ENCODE measurements at regions not wholly inside any gene's neighbourhood (a gene's known extent, or its start where the extent isn't known, plus 50 kb on each side); places are given as distances from the start of the nearest gene placed in this dataset.

DNA sequence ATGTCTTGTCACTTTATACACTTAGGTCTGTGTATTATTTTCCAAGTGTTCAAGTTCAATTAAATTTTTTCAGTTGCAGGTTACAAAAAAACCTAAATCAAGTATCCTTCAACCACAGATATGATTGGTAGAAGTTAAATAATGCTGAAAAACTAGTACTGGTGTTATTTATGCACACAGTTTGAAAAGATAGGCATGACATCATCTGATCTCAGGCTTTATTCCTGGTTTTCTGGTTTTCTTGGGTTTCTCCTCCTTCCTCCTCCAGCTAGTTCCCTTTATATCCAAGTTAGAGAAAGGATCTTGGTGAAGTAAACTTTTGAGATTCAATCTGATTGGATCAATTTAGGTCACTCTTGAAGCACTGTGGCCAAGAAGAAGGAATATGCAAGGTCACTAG, 1201.1 kb upstream of the B3GALT2 start:
- H3K36me3 ChIP-seq (ENCODE audit: control insufficient read depth in 3 of 3, insufficient read depth in 2 of 3, low read depth in 1 of 3, low read length in 3 of 3) = no peaks in the 10 kb centered on the region
- FAIRE-seq (no peak), DNase-seq (no peak)
- no peaks in the 10 kb centered on the region for H3K9me3 ChIP-seq (ENCODE audit: control insufficient read depth in 2 of 2, insufficient read depth in 1 of 2, low read depth in 1 of 2, low read length in 1 of 2)
- H3K4me1 ChIP-seq (ENCODE audit: control insufficient read depth in 3 of 3, insufficient read depth in 2 of 3, low read depth in 1 of 3, low read length in 2 of 3) = no peaks in the 10 kb centered on the region
- no peaks in the 10 kb centered on the region for H3K27me3 ChIP-seq (ENCODE audit: control insufficient read depth in 3 of 3, insufficient read depth in 3 of 3, low read length in 3 of 3)
- no peak overlapping the region for H3K27ac ChIP-seq (ENCODE audit: low read depth in 1 of 3, low read length in 2 of 3)
- no peak overlapping the region for H3K4me3 ChIP-seq (ENCODE audit: low read depth in 1 of 3, low read length in 3 of 3)

DNA sequence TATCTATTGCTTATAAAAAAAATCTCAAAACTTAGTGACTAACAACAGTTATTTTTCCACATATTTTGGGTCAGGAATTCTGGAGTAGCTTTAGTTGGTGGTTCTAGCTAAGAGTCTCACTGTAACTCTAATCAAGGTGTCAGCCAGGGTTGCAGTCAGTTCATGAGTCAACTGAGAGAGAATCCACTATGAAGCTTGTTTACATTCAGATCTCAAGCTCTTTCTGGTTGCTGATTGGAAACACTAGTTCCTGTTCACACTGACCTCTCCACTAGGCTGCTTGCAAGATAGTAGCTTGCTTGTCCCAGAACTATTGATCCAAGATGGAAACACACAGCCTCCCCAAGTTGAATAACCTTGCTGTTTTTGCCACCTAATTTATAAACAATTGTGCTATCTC, 1192.1 kb upstream of the B3GALT2 start:
- no peak for FAIRE-seq
- Histone ChIP-seq H3K4me1 (ENCODE audit: control insufficient read depth in 3 of 3, insufficient read depth in 2 of 3, low read depth in 1 of 3, low read length in 2 of 3) (no peaks in the 10 kb centered on the region), H3K27me3 (ENCODE audit: control insufficient read depth in 3 of 3, insufficient read depth in 3 of 3, low read length in 3 of 3) (no peaks in the 10 kb centered on the region), H3K27ac (ENCODE audit: low read depth in 1 of 3, low read length in 2 of 3) (no peak overlapping the region), H3K9me3 (ENCODE audit: control insufficient read depth in 2 of 2, insufficient read depth in 1 of 2, low read depth in 1 of 2, low read length in 1 of 2) (no peaks in the 10 kb centered on the region), H3K36me3 (ENCODE audit: control insufficient read depth in 3 of 3, insufficient read depth in 2 of 3, low read depth in 1 of 3, low read length in 3 of 3) (no peaks in the 10 kb centered on the region), H3K4me3 (ENCODE audit: low read depth in 1 of 3, low read length in 3 of 3) (no peak overlapping the region)
- DNase-seq = no peak

DNA sequence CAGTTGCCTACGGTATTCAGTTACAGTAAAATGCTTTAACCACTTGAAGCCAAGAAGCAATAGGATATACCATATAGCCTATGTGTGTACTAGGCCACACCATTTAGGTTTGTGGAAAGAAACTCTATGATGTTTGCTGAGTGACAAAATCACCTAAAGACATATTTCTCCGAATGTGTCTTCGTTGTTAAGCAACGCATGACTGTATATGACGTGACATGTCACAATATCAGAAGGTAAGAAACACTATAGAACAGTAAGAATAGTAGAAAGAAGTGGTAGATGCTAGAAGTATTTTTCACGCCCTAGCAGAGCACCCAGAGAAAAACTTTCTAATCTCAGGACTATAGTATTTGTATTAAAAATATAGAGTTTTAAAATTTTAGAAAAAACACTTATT, 1188.2 kb upstream of the B3GALT2 start:
- DNase-seq (no peak), FAIRE-seq (no peak)
- no peak overlapping the region for H3K4me3 ChIP-seq (ENCODE audit: low read depth in 1 of 3, low read length in 3 of 3)
- no peaks in the 10 kb centered on the region for H3K9me3 ChIP-seq (ENCODE audit: control insufficient read depth in 2 of 2, insufficient read depth in 1 of 2, low read depth in 1 of 2, low read length in 1 of 2)
- no peaks in the 10 kb centered on the region for H3K36me3 ChIP-seq (ENCODE audit: control insufficient read depth in 3 of 3, insufficient read depth in 2 of 3, low read depth in 1 of 3, low read length in 3 of 3)
- H3K4me1 ChIP-seq (ENCODE audit: control insufficient read depth in 3 of 3, insufficient read depth in 2 of 3, low read depth in 1 of 3, low read length in 2 of 3) = no peaks in the 10 kb centered on the region
- H3K27me3 ChIP-seq (ENCODE audit: control insufficient read depth in 3 of 3, insufficient read depth in 3 of 3, low read length in 3 of 3) = no peaks in the 10 kb centered on the region
- WGBS, 3 donors = 85 to 89% (median 87%) methylated on average over 6 of the region's 6 CpGs
- H3K27ac ChIP-seq (ENCODE audit: low read depth in 1 of 3, low read length in 2 of 3) = no peak overlapping the region

DNA sequence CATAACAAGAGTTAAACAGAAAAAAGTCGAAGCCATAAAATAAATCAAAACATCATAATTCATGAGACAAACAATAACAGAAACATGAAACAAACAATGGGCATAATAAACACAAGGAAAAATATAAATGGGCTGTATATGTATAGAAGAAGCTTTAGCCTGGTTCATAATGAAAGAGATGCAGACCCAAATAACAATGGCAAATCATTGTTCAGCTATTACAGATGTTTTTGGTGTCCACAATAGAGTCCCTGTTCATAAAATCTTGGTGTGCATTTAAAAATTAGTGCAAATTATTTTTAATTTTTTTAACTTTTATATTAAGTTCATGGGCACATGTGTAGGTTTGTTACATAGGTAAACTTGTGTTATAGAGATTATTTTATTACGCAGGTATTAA, 1185.9 kb upstream of the B3GALT2 start:
- H3K27me3 ChIP-seq (ENCODE audit: control insufficient read depth in 3 of 3, insufficient read depth in 3 of 3, low read length in 3 of 3) = no peaks in the 10 kb centered on the region
- H3K9me3 ChIP-seq (ENCODE audit: control insufficient read depth in 2 of 2, insufficient read depth in 1 of 2, low read depth in 1 of 2, low read length in 1 of 2) = no peaks in the 10 kb centered on the region
- H3K4me3 ChIP-seq (ENCODE audit: low read depth in 1 of 3, low read length in 3 of 3) = no peak overlapping the region
- no peak for DNase-seq
- FAIRE-seq = no peak
- no peaks in the 10 kb centered on the region for H3K36me3 ChIP-seq (ENCODE audit: control insufficient read depth in 3 of 3, insufficient read depth in 2 of 3, low read depth in 1 of 3, low read length in 3 of 3)
- H3K4me1 ChIP-seq (ENCODE audit: control insufficient read depth in 3 of 3, insufficient read depth in 2 of 3, low read depth in 1 of 3, low read length in 2 of 3) = no peaks in the 10 kb centered on the region
- 50 to 67% (median 66%) methylated on average over 2 of the region's 2 CpGs for WGBS, 3 donors
- H3K27ac ChIP-seq (ENCODE audit: low read depth in 1 of 3, low read length in 2 of 3) = no peak overlapping the region

DNA sequence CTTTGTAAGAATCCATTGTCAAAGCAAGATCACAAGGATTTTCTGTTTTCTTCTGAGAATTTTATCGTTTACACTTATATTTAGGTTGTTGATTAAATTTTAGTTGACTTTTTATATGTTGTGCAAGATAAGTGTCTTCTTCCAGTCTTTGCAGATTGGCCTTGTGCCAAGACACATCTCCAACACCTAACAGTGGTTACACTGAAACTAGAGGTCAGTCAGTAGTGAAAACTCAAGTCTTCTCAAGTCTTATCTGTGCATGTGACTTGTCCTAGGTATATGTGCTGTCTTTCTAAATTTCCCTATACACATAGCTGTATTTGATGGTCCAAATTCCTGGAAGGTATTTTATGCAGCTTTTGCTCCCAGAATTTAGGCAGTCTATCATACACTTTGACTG, 1183.2 kb upstream of the B3GALT2 start:
- no peak overlapping the region for H3K27ac ChIP-seq (ENCODE audit: low read depth in 1 of 3, low read length in 2 of 3)
- WGBS, 3 donors = 89 to 92% (median 92%) methylated on average over 1 of the region's 1 CpG
- FAIRE-seq = no peak
- no peaks in the 10 kb centered on the region for H3K4me1 ChIP-seq (ENCODE audit: control insufficient read depth in 3 of 3, insufficient read depth in 2 of 3, low read depth in 1 of 3, low read length in 2 of 3)
- H3K36me3 ChIP-seq (ENCODE audit: control insufficient read depth in 3 of 3, insufficient read depth in 2 of 3, low read depth in 1 of 3, low read length in 3 of 3) = no peaks in the 10 kb centered on the region
- no peak for DNase-seq
- H3K9me3 ChIP-seq (ENCODE audit: control insufficient read depth in 2 of 2, insufficient read depth in 1 of 2, low read depth in 1 of 2, low read length in 1 of 2) = no peaks in the 10 kb centered on the region
- no peak overlapping the region for H3K4me3 ChIP-seq (ENCODE audit: low read depth in 1 of 3, low read length in 3 of 3)
- H3K27me3 ChIP-seq (ENCODE audit: control insufficient read depth in 3 of 3, insufficient read depth in 3 of 3, low read length in 3 of 3) = no peaks in the 10 kb centered on the region

DNA sequence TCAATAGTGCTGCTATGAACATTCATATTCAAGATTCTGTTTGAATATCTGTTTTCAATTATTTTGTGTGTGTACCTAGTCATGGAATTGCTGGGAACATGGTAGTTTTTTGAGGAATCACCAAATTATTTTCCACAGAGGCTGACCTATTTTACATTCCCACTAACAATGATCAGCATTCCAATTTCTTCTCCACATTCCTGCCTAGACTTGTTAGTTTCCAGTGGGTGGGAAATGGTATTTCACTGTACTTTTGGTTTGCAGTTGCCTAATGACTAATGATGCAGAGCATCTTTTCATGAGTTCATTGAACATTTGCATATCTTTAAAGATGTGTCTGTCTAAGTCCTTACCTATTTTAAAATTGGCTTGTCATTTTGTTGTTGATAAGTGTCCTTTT, 1182.6 kb upstream of the B3GALT2 start:
- no peak overlapping the region for H3K4me3 ChIP-seq (ENCODE audit: low read depth in 1 of 3, low read length in 3 of 3)
- H3K27ac ChIP-seq (ENCODE audit: low read depth in 1 of 3, low read length in 2 of 3) = no peak overlapping the region
- H3K9me3 ChIP-seq (ENCODE audit: control insufficient read depth in 2 of 2, insufficient read depth in 1 of 2, low read depth in 1 of 2, low read length in 1 of 2) = no peaks in the 10 kb centered on the region
- no peaks in the 10 kb centered on the region for H3K27me3 ChIP-seq (ENCODE audit: control insufficient read depth in 3 of 3, insufficient read depth in 3 of 3, low read length in 3 of 3)
- no peaks in the 10 kb centered on the region for H3K36me3 ChIP-seq (ENCODE audit: control insufficient read depth in 3 of 3, insufficient read depth in 2 of 3, low read depth in 1 of 3, low read length in 3 of 3)
- no peak for DNase-seq
- FAIRE-seq = no peak
- H3K4me1 ChIP-seq (ENCODE audit: control insufficient read depth in 3 of 3, insufficient read depth in 2 of 3, low read depth in 1 of 3, low read length in 2 of 3) = no peaks in the 10 kb centered on the region

DNA sequence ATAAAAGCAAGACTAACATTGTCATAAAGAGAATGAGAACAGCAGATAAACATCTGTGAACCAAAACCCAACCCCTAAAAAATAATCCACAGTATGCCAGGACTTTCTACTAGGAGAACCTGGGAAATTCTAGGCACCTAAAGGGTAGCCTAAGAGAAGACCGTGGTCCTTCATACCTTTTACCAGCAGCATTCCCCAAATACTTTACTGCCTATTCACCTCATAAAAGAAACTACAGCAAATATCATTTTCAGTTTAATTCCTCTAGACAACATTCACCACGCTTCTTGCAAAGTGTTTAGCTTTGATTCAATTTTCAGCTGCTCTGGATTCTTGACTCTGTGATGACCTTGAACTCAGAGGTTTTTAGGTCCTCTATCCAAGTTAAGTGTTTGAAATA, 1180.7 kb upstream of the B3GALT2 start:
- Histone ChIP-seq H3K4me3 (ENCODE audit: low read depth in 1 of 3, low read length in 3 of 3) (no peak overlapping the region), H3K36me3 (ENCODE audit: control insufficient read depth in 3 of 3, insufficient read depth in 2 of 3, low read depth in 1 of 3, low read length in 3 of 3) (no peaks in the 10 kb centered on the region), H3K27ac (ENCODE audit: low read depth in 1 of 3, low read length in 2 of 3) (no peak overlapping the region), H3K27me3 (ENCODE audit: control insufficient read depth in 3 of 3, insufficient read depth in 3 of 3, low read length in 3 of 3) (no peaks in the 10 kb centered on the region), H3K9me3 (ENCODE audit: control insufficient read depth in 2 of 2, insufficient read depth in 1 of 2, low read depth in 1 of 2, low read length in 1 of 2) (no peaks in the 10 kb centered on the region), H3K4me1 (ENCODE audit: control insufficient read depth in 3 of 3, insufficient read depth in 2 of 3, low read depth in 1 of 3, low read length in 2 of 3) (no peaks in the 10 kb centered on the region)
- no peak for FAIRE-seq
- 74 to 83% (median 79%) methylated on average over 2 of the region's 2 CpGs for WGBS, 3 donors
- DNase-seq = no peak

DNA sequence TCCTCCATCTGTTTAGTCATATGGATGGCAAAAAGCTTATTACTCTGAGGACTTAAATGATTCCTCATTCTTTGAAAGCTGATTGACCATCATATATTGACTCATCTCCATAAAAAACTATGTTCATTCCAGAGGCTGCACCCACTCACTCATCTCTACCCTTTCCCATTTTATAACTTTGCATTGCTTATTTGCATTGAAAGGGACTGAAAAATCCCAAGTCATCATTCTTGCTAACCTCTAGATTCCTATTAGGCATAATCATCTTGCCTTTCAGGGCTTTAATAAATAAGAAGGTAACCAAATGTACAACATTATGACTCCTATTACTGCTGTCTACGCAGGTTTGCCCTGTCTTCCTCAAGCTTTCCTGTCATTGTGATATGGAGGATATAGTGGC, 1180.3 kb upstream of the B3GALT2 start:
- WGBS, 3 donors = 81 to 93% (median 86%) methylated on average over 1 of the region's 1 CpG
- Histone ChIP-seq H3K27me3 (ENCODE audit: control insufficient read depth in 3 of 3, insufficient read depth in 3 of 3, low read length in 3 of 3) (no peaks in the 10 kb centered on the region), H3K4me3 (ENCODE audit: low read depth in 1 of 3, low read length in 3 of 3) (no peak overlapping the region), H3K9me3 (ENCODE audit: control insufficient read depth in 2 of 2, insufficient read depth in 1 of 2, low read depth in 1 of 2, low read length in 1 of 2) (no peaks in the 10 kb centered on the region), H3K27ac (ENCODE audit: low read depth in 1 of 3, low read length in 2 of 3) (no peak overlapping the region), H3K36me3 (ENCODE audit: control insufficient read depth in 3 of 3, insufficient read depth in 2 of 3, low read depth in 1 of 3, low read length in 3 of 3) (no peaks in the 10 kb centered on the region), H3K4me1 (ENCODE audit: control insufficient read depth in 3 of 3, insufficient read depth in 2 of 3, low read depth in 1 of 3, low read length in 2 of 3) (no peaks in the 10 kb centered on the region)
- DNase-seq (no peak), FAIRE-seq (no peak)

DNA sequence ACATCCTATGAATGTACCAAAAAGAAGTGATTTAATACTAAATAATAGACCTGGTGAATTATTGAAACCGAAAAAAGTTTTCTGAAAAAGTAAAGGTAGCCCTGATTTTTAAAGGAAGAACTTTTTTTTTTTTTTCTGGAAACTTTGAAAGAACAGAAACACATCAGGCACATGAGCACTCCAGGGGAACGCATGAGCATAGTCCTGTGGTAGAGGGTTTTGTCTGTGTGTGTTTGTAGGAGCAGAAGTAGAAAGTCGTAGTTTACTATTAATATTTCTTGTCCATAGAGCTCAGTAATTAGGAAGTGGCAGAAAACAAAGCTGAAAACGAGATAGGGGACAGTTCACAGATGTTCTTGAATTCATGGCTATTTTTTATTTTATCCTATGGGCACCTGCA, 1175.9 kb upstream of the B3GALT2 start:
- Histone ChIP-seq H3K9me3 (ENCODE audit: control insufficient read depth in 2 of 2, insufficient read depth in 1 of 2, low read depth in 1 of 2, low read length in 1 of 2) (no peaks in the 10 kb centered on the region), H3K36me3 (ENCODE audit: control insufficient read depth in 3 of 3, insufficient read depth in 2 of 3, low read depth in 1 of 3, low read length in 3 of 3) (no peaks in the 10 kb centered on the region), H3K27me3 (ENCODE audit: control insufficient read depth in 3 of 3, insufficient read depth in 3 of 3, low read length in 3 of 3) (no peaks in the 10 kb centered on the region), H3K4me1 (ENCODE audit: control insufficient read depth in 3 of 3, insufficient read depth in 2 of 3, low read depth in 1 of 3, low read length in 2 of 3) (no peaks in the 10 kb centered on the region), H3K4me3 (ENCODE audit: low read depth in 1 of 3, low read length in 3 of 3) (no peak overlapping the region), H3K27ac (ENCODE audit: low read depth in 1 of 3, low read length in 2 of 3) (no peak overlapping the region)
- WGBS, 3 donors = 38 to 48% (median 45%) methylated on average over 4 of the region's 4 CpGs
- DNase-seq (no peak), FAIRE-seq (no peak)
